DND-41 (cell line): ENCODE measurements at regions not wholly inside any gene's neighbourhood (a gene's known extent, or its start where the extent isn't known, plus 50 kb on each side); places are given as distances from the start of the nearest gene placed in this dataset.

Experiments used
- ATAC-seq: fragments of 200-7000 bp; cut with Tn5 transposase; 3 replicates; pipeline ENCODE4 v1.9.1; 2021; ENCODE audit warnings: low read depth; ENCODE audit not compliant: insufficient read depth
- DNase-seq: peaks from one replicate; pipeline ENCODE4 v3.0.0-alpha.2; 2020
- H2AFZ ChIP-seq: 2 replicates; pipeline ENCODE4 v1.6.0; 2012; ENCODE audit warnings: low read depth, low read length
- H3K27ac ChIP-seq: 2 replicates; pipeline ENCODE4 v1.5.1; 2012; ENCODE audit warnings: low read length, inconsistent platforms
- H3K27me3 ChIP-seq: fragments of 200-600 bp; sonication (generic); 2 replicates; pipeline ENCODE4 v1.6.0; 2012; ENCODE audit warnings: low read length, mild to moderate bottlenecking, inconsistent platforms; ENCODE audit not compliant: insufficient read depth, poor library complexity
- H3K36me3 ChIP-seq: 2 replicates; pipeline ENCODE4 v1.5.1; 2012; ENCODE audit warnings: low read length, inconsistent platforms; ENCODE audit not compliant: insufficient read depth
- H3K4me1 ChIP-seq: 2 replicates; pipeline ENCODE4 v1.5.1; 2012; ENCODE audit warnings: mild to moderate bottlenecking, low read length; ENCODE audit not compliant: insufficient read depth
- H3K4me2 ChIP-seq: 2 replicates; pipeline ENCODE4 v1.6.0; 2012; ENCODE audit warnings: mild to moderate bottlenecking, moderate library complexity, low read length, inconsistent platforms; ENCODE audit not compliant: insufficient read depth
- H3K4me3 ChIP-seq, 2 experiments: fragments of 200-600 bp in 1 of 2; shearing (Covaris generic) in 1 of 2; 2 replicates each; pipeline ENCODE4 v1.5.1; 2012 to 2016; ENCODE audit warnings: inconsistent platforms in 2 of 2, low read length in 2 of 2, mild to moderate bottlenecking in 2 of 2, low read depth in 1 of 2, moderate library complexity in 1 of 2
- H3K79me2 ChIP-seq: 2 replicates; pipeline ENCODE4 v1.6.0; 2012; ENCODE audit warnings: low read length, inconsistent platforms; ENCODE audit not compliant: insufficient read depth
- H3K9ac ChIP-seq: 2 replicates; pipeline ENCODE4 v1.6.0; 2012; ENCODE audit warnings: low read depth, mild to moderate bottlenecking, inconsistent platforms, low read length, moderate library complexity
- H3K9me3 ChIP-seq: 2 replicates; pipeline ENCODE4 v1.5.1; 2012; ENCODE audit warnings: low read length, moderate library complexity, mild to moderate bottlenecking, inconsistent platforms; ENCODE audit not compliant: insufficient read depth, severe bottlenecking
- H4K20me1 ChIP-seq: 2 replicates; pipeline ENCODE4 v1.6.0; 2012; ENCODE audit warnings: low read length; ENCODE audit not compliant: insufficient read depth
- CTCF ChIP-seq: IDR thresholded peaks from 2 replicates; pipeline ENCODE4 v1.5.1; 2012; ENCODE audit warnings: borderline replicate concordance, low read length, moderate library complexity, mild to moderate bottlenecking; ENCODE audit not compliant: poor library complexity, severe bottlenecking; ENCODE audit errors: extremely low read depth
- EZH2 ChIP-seq: IDR thresholded peaks from 3 replicates; pipeline ENCODE4 v1.6.1; 2012; ENCODE audit warnings: borderline replicate concordance, low read depth, mild to moderate bottlenecking, moderate library complexity, low read length, inconsistent platforms; ENCODE audit not compliant: severe bottlenecking

- TF ChIP-seq CTCF (no peak), EZH2 (no peak)
- Histone ChIP-seq H3K4me3 (no peak overlapping the region), H3K36me3 (no peaks in the 10 kb centered on the region), H3K4me2 (no peak overlapping the region), H3K9ac (no peak overlapping the region), H4K20me1 (no peaks in the 10 kb centered on the region), H3K79me2 (no peaks in the 10 kb centered on the region), H3K27ac (no peak overlapping the region), H3K9me3 (no peaks in the 10 kb centered on the region), H3K27me3 (peaks cover 2% of the 10 kb centered on the region), H3K4me1 (no peaks in the 10 kb centered on the region), H2AFZ (no peak overlapping the region)
- ATAC-seq, result no peak
- no peak for DNase-seq
These were observed 67.7 kb upstream of the NTF3 start for GRCh38 chr12:5364036-5364770.

GRCh38 chr12:5369298-5369697 lies 62.6 kb upstream of the NTF3 start:
- Histone ChIP-seq H3K36me3 (no peaks in the 10 kb centered on the region), H3K27ac (no peak overlapping the region), H3K9me3 (no peaks in the 10 kb centered on the region), H3K79me2 (no peaks in the 10 kb centered on the region), H3K27me3 (peaks cover 4% of the 10 kb centered on the region), H2AFZ (no peak overlapping the region), H3K4me1 (no peaks in the 10 kb centered on the region), H3K9ac (no peak overlapping the region), H3K4me3 (no peak overlapping the region), H4K20me1 (no peaks in the 10 kb centered on the region), H3K4me2 (no peak overlapping the region)
- no peak for ATAC-seq
- TF ChIP-seq EZH2, result no peak
- TF ChIP-seq CTCF, result no peak
- no peak for DNase-seq

- Histone ChIP-seq H2AFZ (no peak overlapping the region), H3K4me1 (no peaks in the 10 kb centered on the region), H3K27me3 (peaks cover 2% of the 10 kb centered on the region), H3K9me3 (no peaks in the 10 kb centered on the region), H3K36me3 (no peaks in the 10 kb centered on the region), H3K27ac (no peak overlapping the region), H3K4me2 (no peak overlapping the region), H3K4me3 (no peak overlapping the region), H4K20me1 (no peaks in the 10 kb centered on the region), H3K79me2 (no peaks in the 10 kb centered on the region), H3K9ac (no peak overlapping the region)
- TF ChIP-seq CTCF (no peak), EZH2 (no peak)
- no peak for ATAC-seq
- no peak for DNase-seq
These were observed 60.3 kb upstream of the NTF3 start for GRCh38 chr12:5371631-5372030.
